NCI-H2227 (cell line): ENCODE measurements at regions not wholly inside any gene's neighbourhood (a gene's known extent, or its start where the extent isn't known, plus 50 kb on each side); places are given as distances from the start of the nearest gene placed in this dataset.
"Not testable (repeated sequence)": the region's sequence is repeated elsewhere in the genome, so short reads cannot be mapped to it uniquely, and the experiment has no call there.

Experiments used
- DNase-seq: peaks from one replicate; lab custom pipeline; 2025; ENCODE audit not compliant: unreplicated experiment; lab: John Stamatoyannopoulos, UW

GRCh38 chr18:1270081-1270480 lies 365.4 kb downstream of the ADCYAP1 start:
- DNase-seq: no peak

DNA sequence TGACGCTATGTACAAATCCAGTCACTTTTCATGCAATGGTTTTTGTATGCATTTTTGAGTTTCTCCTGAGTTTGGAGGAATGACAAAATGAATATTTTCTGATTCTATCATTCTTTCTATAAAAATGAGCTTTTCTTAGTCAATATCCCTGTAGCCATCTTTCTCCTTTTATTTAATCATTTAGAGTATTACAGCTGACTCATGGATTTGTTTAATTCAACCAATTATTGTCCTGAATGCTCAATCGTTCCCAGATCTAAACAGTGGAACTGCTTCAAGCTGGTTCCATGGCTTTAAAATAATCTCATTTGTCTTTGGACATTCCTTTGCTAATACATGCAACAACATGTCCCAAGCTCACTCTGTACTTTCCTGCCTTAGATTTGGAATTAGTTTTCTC lies 368.8 kb downstream of the ADCYAP1 start:
- DNase-seq: no peak

DNA sequence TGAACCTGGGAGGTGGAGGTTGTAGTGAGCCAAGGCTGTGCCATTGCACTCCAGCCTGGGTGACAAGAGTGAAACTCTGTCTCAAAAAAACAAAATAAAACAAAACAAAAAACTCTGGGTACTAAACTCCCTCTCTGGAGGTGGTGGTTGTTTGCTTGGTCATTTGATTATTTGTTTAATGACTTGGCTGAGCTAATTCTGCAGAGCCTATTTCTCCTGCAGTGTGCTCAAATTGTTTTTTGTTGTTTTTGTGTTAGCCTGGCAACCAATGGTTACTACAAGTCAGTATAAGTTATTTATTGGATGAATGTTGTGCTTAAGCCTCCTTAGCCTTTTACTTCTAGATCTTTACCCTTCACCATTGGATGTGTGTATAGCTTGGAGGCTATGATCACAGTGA lies 387.5 kb downstream of the ADCYAP1 start:
- DNase-seq: no peak

- no peak for DNase-seq
Observed at GRCh38 chr18:1294229-1294628, 389.6 kb downstream of the ADCYAP1 start.

GRCh38 chr18:1296237-1296636 lies 391.6 kb downstream of the ADCYAP1 start:
- no peak for DNase-seq

DNA sequence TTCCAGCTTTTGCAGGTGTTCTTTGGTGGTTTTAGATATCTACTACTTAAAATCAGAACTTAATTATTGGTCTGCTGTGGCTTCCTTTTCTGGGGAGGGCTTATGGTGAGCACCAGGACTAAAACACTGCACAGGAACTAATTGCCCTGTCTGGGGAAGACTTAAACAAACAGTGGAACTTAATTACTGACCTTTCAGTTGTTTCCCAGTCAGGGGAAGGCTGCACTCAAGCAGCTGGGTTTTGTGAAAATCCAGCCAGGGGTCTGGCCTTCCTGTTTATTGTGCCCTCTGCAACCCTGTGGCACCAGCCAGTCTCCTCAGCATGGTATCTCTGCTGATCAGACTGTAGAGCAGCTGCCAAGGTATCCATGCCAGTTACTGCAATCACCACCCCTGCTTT lies 398.2 kb downstream of the ADCYAP1 start:
- no peak for DNase-seq

- DNase-seq: no peak
Observed at GRCh38 chr18:1304392-1304992, 399.8 kb downstream of the ADCYAP1 start.

- no peak for DNase-seq
Observed at GRCh38 chr18:1306641-1307040, 402.0 kb downstream of the ADCYAP1 start.

DNA sequence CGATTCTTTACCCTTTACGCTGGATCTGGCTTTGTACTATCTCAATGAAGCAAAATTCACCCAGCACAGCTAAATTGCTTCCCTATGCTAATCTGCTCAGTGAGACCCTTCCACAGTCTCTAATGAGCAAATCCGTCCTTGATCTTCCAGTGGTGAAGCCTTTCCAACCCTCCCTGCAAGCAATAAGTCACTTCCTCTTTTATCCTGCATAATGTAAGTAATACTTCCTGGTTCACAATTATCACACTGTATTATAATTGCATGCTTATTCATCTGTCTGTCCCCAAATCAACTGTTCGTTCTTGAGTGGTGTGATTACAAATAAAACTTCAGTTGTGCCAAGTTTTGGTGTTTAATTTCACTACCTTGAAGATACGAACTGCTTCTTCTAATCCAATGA lies 404.0 kb downstream of the ADCYAP1 start:
- no peak for DNase-seq

DNA sequence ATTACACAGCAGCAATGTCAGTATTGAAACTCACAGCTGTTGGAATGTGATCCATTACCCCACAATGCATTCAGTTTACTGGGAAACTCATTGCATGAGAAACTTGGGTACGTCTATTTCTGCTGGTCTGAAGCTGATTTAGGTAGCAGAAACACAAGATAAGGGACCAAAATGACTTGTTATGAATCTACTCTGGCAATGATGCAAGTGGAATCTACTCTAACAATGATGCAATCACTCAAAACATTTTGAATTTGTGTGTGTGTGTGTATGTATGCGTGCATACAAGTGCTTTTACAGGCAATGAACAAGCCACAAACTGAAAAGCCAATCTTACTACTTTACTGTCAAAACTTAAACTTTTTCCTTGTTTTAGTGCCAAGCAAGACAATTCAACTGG lies 406.7 kb downstream of the ADCYAP1 start:
- DNase-seq: no peak

DNA sequence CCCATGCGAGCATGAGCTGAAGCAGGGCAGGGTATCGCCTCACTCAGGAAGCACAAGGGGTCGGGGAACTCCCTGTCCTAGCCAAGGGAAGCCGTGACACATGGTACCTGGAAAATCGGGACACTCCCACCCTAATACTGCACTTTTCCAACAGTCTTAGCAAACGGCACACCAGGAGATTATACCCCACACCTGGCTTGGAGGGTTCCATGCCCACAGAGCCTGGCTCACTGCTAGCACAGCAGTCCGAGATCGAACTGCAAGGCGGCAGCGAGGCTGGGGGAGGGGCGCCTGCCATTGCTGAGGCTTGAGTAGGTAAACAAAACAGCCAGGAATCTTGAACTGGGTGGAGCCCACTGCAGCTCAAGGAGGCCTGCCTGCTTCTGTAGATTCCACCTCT lies 430.7 kb downstream of the ADCYAP1 start:
- DNase-seq: not testable (repeated sequence)

DNA sequence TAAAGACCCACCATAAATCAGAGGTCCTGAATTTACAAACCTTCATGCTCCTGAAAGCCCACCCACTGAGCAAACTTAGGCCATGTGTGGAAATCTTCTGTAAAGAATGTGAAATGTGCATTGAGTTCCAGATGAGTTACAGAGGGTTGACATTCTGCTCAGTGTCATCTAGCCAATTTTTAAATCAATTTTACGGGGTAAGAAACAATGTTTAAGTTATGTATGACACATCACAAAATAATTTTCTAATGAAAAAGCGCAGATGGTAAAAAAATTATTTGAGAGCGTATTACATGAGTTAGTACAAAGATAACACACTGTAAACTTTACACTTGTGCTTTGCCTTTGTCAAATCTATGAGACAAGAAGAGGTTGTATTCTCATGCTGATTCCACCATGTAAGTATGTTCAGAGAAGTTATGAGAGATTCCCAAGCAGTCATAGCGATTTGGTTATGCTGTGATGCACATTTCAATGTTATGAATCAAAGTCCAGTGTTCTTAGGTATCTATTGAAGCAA lies 446.3 kb downstream of the ADCYAP1 start:
- DNase-seq: no peak

- DNase-seq: no peak
Observed at GRCh38 chr18:1353025-1353424, 448.4 kb downstream of the ADCYAP1 start.

- DNase-seq: no peak
Observed at GRCh38 chr18:1357724-1358123, 453.1 kb downstream of the ADCYAP1 start.

DNA sequence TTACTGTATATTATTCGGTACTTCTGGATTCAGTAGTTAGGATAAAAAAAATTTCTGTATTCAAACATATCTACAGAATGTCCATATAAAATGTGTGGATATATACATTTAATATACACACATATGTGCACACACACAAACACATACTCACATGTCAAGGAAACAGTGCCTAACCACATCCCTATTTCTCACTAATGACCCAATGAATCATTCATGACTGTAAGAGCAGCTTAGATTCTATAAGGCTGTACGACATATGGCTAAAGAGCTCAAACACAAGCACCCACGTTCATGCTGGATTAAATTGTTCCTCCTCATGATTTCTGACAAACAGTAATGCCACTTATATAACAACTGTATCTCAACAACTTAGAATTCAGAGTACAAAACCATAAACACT lies 457.3 kb downstream of the ADCYAP1 start:
- DNase-seq: no peak

DNA sequence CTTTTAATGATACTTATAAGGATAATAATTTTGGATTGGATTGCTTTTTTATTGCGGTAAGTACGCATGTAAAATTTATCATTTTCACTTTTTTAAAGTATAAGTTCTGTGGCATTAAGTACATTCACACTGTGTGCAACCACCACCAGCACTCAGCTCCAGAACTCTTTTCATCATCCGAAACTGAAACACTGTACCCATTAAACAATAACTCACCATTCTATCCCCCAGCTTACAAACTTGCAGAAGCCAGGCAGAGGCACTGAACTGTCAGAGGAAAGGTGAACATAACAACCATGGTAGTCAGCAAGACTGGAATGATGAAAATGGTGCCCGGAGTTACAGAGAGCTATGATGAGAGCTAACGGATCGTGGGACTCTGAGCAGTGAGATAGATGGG lies 465.9 kb downstream of the ADCYAP1 start:
- DNase-seq: no peak

GRCh38 chr18:1371724-1372123 lies 467.1 kb downstream of the ADCYAP1 start:
- DNase-seq: no peak

- DNase-seq: no peak
Observed at GRCh38 chr18:1383465-1383864, 478.8 kb downstream of the ADCYAP1 start.

GRCh38 chr18:1388468-1388867 lies 483.8 kb downstream of the ADCYAP1 start:
- DNase-seq: not testable (repeated sequence)

DNA sequence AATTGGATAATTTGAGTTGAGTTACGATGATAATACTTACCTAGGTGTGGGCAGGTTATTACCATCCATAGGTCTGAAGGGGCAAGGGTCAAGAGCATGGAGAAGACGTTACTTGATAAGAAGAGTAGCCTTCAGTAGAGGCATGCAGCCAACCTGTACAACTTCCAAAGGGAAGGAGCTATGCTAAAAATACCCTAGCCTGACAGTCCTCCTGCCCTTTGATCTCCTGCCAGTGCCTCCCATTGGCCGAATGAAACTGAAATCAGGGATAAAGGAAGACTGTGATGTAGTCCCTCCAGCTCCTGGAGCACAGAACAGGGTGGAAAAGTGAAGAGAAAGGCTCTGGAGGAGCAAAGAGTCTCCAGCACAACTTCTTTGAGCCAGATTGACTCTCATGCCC lies 487.4 kb downstream of the ADCYAP1 start:
- no peak for DNase-seq

GRCh38 chr18:1392865-1393734 lies 488.4 kb downstream of the ADCYAP1 start:
- no peak for DNase-seq

DNA sequence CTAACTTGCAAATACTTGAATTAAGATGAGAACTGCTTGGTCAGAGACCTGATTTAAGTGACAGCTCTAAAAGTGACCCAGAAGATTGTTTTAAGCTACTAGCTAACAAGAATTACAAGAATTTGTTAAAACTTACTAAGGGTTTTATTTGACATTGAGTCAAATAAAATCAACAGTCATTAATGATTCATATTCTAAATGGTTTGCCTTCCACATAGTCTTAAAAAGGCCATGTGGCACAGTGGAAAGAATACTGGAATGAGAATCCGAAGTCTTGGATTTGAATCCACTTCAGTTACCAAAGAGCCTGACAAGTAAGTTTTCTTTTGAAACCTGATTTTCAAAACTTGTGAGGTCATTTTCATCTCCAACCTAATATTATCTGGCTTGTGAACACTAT lies 489.3 kb downstream of the ADCYAP1 start:
- no peak for DNase-seq
